LNCAP (cell line): ENCODE measurements at regions not wholly inside any gene's neighbourhood (a gene's known extent, or its start where the extent isn't known, plus 50 kb on each side); places are given as distances from the start of the nearest gene placed in this dataset.

ENCODE experiments used
- TF ChIP-seq, protein P1 (sequence below): fragments of 450-650 bp; IDR thresholded peaks from 2 replicates; pipeline ENCODE4 v1.5.1; 2017; ENCODE audit warnings: mild to moderate bottlenecking

DNA sequence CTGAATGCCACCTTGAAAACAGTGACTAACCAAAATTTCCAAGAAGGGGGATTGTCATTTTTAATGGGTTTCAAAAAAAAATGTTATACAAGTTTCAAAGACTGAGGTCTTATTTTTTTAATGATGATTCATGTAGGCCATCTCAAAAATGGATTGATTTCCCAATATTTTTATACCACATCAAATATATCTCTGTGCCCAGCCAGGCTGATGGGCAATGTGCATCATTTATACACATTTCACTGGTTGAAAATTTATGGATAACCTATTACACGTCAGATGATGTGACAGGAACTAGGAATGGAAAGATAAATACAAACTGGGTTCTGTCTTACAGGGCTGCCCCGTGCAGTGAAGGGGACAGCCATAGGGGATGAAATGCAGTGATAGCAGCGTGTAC is 112.7 kb upstream of the TMPO start:
- TF ChIP-seq, protein P1, sequence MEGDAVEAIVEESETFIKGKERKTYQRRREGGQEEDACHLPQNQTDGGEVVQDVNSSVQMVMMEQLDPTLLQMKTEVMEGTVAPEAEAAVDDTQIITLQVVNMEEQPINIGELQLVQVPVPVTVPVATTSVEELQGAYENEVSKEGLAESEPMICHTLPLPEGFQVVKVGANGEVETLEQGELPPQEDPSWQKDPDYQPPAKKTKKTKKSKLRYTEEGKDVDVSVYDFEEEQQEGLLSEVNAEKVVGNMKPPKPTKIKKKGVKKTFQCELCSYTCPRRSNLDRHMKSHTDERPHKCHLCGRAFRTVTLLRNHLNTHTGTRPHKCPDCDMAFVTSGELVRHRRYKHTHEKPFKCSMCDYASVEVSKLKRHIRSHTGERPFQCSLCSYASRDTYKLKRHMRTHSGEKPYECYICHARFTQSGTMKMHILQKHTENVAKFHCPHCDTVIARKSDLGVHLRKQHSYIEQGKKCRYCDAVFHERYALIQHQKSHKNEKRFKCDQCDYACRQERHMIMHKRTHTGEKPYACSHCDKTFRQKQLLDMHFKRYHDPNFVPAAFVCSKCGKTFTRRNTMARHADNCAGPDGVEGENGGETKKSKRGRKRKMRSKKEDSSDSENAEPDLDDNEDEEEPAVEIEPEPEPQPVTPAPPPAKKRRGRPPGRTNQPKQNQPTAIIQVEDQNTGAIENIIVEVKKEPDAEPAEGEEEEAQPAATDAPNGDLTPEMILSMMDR, result no peak

DNA sequence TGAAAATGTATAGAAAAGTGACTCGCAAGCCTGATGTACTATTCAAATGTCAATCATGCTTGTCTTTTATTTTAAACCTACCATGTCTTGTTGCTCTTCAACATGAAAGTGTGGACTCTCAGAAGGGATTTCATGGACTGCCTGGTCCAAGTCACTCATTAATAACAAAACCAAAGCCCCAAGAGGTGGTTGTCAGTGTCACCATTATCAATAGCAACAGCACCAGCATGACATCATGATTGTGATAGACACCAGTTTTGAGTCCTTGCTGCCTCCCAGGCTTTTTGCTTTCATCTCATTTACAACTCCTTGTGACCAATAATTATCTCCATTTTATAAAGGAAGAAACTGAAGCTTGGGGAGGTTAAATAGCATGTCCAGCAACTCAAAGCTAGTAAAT is 112.0 kb upstream of the TMPO start:
- TF ChIP-seq, protein P1, result no peak

DNA sequence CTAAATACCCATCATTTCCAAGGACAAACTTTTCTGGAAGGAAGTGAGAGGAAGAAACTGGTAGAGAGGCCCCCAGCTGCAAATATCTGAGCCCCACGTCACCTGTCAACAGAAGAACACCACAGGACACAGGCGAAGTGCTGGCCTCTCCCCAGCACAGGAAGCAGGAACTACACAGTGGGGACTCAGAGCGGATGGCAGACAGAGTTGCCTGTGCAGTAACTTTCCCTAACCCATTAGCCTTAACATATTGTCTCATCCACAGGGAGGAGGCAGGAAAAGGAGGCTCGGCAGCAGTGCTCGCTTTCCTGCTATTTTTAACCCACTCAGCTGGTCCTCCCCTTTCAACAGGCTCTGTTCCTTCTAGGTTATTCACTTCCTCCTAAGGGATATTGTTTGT is 111.5 kb upstream of the TMPO start:
- TF ChIP-seq, protein P1, result no peak

DNA sequence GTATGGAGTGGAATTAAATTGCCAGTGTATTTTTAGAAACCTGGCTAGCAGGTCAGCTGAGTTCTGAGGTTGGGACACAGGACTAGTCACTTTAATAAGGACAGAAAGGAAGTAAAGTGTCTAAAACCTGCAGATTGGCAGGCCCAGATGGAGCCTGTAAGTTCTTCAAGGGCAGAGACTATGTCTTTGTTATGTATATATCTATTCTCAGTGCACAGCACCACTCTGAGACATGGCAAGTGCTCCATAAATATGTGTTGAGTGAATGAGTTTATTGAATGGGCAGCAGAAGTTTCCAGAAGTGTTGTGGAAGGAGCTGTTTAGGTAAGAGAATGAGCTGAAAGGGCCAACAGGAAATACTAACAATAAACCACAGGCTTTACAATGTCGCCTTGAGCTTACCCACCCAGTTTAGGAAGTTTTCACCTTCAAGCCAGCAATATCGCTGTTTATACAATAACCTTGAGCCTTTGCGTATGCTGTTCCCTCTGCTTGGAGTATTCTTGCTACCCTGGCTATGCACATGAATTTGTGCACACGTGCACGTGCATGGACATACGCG is 109.5 kb upstream of the TMPO start:
- TF ChIP-seq, protein P1, result no peak

DNA sequence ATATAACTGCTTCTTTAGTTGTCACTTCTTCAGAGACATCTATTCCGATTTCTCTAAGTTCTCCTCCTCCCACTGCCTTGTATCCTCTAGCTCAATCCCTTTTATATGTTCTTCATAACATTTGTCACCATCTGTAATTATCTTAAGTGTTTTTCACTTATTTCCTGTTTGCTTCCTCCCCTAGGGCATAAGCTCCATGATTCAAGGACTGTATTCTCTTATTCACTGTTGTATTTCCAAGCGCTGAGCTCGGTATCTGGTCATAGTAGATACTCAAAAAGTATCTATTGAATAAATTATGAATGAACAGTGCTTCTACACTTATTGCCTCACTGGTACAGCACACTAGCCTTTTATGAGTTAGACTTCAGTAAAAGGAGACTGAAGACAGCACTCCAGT is 109.0 kb upstream of the TMPO start:
- TF ChIP-seq, protein P1, result no peak

DNA sequence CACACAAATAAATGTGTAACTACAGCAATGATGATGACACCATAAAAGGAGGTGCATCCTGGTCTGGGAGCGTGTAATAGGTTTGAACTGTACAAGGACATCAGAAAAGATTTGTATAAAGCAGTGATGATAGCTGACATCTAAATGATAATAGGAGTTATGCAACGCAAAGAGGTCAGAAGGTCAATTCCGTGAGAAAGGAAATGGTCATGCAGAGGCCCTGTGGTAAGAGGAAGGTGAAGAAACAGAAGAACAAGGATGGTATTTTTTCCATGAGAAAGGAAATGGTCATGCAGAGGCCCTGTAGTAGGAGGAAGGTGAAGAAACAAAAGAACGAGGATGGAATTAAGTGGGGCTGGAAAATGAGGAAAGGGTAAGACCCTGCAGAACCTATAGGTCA is 106.7 kb upstream of the TMPO start:
- TF ChIP-seq, protein P1, result no peak

DNA sequence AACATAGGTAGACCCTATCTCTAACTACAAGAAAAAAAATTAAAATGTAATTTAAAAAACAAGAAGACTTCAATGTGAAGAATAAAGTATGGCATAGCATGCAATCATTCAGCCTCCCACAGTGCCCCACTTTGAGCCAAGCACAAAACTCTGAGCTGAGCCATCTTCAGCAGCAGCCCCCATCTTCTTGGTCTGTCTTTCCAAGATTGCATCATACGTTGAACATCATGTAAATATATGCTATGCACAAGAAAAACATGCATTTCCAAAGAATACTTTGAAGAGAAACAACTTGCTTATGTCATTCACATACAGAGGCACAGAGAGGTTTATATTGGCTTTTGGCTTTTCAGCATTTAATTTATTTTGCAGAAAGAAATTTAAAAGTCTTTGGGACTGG is 105.8 kb upstream of the TMPO start:
- TF ChIP-seq, protein P1, result no peak

DNA sequence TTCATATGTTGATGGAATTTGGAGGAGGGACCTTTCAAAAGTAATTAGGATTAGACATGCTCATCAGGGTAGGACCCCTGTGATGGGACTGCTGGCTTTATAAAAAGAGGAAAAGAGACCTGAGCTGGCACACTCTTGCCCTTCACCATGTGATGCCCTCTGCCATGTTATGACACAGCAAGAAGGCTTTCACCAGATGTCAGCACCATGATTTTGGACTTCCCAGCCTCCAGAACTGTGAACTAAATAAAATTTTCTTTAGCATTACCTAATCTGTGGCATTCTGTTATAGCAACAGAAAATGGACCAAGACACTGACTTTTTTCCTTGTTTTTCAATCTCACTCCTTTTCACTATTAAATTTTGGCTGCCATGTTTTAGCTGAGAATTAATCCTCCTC is 105.0 kb upstream of the TMPO start:
- TF ChIP-seq, protein P1, result no peak
